HG03135 (cell line): ENCODE measurements at regions not wholly inside any gene's neighbourhood (a gene's known extent, or its start where the extent isn't known, plus 50 kb on each side); places are given as distances from the start of the nearest gene placed in this dataset.
"Not testable (repeated sequence)": the region's sequence is repeated elsewhere in the genome, so short reads cannot be mapped to it uniquely, and the experiment has no call there.

ENCODE experiments used
- ATAC-seq: cut with Tn5 transposase; IDR thresholded peaks from one replicate; pipeline ENCODE4 v1.9.1; 2021; ENCODE audit warnings: mild to moderate bottlenecking, moderate library complexity; ENCODE audit not compliant: unreplicated experiment

DNA sequence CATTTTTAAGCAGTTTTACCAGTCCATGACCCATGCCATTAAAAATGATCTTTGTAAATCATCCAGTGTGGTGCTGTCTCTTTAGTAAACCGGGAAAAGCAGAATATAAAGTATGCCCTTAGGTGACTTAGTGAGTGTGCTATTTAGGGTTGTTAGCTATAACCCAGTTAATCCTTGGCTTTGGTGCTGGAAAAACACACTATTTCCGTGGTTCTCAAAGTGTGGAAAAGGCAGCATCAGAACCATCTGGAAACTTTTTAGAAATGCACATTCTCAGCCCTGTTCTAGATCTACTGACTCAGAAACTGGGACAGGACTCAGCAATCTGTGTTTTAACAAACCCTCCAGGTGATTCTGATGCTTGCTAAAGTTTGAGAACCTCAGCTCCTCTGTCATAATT, 123.6 kb upstream of the ZNF608 start:
- no peak for ATAC-seq

DNA sequence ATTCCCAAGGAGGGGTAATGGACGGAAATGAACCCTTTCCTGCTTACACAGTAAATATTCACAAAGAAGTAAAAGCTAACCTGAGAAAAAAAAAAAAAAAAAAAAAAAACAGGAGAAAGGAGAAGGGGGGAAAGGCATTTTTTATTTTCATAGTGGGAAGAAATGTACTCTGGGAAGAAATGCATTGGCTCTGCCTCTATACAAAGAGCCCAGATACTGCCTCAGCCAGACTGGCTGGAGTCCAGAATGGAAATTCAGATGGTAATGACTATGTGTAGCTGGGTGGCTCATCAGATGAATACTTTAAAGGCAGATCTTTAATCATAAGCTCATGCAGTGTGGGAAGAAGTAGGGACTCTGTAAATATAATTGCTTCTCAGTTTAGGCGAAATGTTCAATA, 124.9 kb upstream of the ZNF608 start:
- ATAC-seq = no peak

DNA sequence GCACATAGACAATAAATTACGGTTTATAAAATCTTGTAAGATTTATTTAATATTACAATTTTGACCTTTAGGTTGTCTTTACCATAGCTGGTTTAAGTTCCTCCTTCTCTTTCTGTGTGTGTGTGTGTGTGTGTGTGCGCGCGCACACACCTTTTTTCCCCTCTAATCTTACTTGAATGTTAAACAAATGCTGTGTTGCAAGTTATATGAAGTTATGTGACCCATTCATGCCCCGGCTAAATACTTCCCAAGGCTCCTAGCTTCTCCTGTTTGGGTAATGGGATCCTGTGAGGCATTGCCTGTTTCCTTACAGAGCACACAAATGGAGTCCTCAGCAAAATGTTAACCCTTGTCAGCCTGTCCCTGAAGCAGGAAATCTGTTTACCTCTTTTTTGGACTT, 125.6 kb upstream of the ZNF608 start:
- no peak for ATAC-seq

DNA sequence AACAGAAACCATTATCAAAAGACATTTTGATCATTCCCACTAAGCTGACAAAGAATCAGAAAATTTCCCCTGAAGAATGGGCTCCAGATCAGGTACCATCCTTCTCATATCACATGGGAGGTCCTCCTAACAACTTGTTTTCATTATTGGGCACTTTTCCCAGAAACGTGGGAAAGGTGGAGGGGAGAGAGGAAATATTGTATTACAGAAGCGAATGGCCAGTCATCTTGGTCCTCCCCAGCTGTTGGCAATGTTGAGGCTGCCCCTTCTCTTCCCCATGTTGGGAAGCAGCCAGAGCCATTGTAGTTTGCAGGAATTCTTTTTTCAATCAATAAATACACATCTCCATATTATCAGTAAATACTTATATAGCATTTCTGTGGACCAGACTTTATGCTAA, 126.2 kb upstream of the ZNF608 start:
- no peak for ATAC-seq

DNA sequence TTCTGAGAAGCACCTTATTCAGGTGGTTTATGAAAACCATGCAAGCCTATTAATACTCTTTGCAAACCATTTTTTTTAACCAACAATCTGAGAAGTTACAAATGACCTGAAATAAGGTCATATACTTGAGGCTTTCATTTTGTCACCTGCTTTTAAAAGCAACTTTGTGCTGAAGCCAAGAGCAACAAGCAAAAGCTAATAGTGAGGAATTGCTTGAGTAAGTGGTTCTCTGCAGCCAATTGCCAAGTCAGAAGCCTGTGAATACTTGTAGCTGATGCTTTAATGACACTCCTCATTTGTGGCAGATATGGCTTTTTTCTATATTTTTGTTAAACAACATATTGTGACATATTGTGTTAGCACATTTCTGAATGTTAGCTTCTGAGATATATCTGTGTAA, 126.7 kb upstream of the ZNF608 start:
- ATAC-seq = no peak

DNA sequence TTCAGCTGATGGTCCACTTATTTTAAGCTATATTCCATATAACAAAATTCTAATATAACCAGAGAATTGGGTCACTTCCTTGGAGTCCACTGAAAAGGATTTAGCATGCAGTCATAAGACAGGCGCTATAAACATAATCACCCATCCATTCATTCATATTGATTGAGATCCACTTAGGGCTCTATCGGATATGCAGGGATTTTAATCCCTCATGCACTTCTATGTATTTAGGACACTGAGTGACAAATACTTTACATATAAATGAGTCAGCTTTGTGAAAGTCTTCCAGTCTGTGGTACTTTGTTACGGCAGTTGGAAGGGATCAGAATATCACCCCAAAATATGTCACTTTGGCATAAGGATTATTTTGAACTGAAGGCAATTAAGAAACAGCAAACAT, 127.3 kb upstream of the ZNF608 start:
- no peak for ATAC-seq

DNA sequence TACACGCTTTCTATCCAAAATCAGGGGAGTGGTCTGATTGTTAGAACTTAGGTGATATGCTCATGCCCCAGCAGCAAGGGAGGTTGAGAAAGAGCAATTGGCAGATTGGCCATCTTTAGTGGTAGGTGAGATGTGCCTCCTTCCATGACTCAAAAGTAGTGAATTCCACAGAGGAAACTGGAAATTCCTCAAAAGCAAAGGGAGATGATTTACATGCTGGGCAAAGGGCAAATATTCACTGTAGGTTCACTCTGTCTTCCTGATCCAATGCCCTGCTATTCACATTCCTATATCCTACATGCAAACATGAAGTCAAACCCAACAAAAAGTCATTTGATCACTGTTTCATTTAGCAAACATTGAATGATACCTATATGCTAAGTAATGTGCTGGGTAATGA, 130.1 kb upstream of the ZNF608 start:
- no peak for ATAC-seq

DNA sequence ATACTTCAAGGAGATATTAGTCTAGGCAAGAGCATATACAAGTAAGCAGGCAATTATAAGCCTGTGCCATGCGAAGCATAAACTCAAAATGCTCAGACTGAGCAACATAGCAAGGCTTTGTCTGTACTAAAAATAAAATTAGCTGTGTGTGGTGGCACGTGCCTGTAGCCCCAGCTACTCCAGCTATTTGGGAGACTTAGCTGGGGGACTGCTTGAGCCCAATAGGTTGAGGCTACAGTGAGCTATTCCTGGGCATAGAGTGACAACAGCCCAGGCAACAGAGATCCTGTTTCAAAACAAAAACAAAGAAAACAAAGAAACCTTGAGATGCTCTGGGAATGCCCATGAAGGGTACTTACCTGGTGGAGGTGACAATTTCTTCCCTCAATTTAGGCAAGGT, 130.5 kb upstream of the ZNF608 start:
- no peak for ATAC-seq

DNA sequence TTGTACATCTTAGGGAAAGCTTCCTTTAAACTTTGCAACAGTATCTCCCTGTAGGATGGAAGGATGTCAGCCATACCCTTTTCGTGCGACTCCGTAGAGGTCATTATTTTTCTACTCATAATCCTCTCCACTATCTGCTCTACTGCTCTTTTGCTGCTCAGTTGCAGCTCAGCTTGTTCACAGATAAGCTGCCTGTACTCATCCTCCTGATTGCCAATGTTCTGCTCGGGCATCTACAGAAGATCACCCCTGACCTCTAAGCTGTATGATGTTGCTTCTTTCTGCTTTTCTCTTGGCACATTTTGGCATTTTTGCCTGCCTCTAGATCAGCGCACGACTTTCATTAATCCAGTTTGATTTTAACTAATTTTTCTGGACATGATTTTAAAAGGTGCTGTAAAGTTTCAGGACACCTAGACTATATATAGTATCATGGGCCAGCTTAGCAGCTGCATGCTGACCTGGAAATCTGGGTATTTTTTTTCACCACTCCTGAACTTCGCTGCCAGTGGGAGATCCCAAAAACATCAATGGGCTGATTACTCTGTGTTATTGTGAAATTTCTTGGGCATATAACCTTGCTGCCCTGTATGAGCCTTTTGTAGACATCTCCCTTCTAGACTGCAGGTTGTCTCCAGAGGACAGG, 131.2 kb upstream of the ZNF608 start:
- no peak for ATAC-seq

DNA sequence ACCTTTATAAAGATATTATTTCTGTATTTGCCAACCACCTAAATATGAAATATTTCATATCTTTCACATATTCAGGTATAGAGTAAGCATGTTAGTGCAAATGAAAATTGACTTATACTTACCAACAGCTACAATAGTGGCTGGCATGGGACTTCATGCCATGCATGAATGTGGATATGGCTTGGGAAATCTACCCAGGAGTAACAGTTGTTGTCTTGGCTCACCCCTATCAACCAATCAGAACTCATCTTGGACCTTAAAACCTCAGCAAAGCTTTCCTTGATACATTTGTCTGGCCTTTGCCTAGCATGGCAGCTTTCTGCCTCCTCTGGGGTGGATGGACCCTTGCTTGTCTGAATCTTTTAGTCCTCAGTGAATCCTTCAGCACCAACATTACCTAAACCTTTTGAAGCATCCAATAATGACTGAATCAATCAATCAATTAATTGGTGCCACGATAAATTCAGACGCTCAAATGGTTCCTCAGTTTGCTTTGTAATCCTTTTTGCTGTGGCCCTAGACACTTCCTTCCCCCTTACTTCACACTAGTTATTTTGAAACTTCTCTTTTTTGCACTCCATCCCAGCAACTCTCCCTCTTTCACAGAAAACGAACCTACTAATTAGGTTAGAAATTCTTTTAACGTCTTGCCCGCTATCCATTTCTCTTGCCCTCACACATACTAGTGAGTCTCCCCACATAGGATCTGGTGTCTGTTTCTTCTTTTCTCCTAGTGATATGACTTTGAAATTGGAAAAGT, 132.3 kb upstream of the ZNF608 start:
- no peak for ATAC-seq

DNA sequence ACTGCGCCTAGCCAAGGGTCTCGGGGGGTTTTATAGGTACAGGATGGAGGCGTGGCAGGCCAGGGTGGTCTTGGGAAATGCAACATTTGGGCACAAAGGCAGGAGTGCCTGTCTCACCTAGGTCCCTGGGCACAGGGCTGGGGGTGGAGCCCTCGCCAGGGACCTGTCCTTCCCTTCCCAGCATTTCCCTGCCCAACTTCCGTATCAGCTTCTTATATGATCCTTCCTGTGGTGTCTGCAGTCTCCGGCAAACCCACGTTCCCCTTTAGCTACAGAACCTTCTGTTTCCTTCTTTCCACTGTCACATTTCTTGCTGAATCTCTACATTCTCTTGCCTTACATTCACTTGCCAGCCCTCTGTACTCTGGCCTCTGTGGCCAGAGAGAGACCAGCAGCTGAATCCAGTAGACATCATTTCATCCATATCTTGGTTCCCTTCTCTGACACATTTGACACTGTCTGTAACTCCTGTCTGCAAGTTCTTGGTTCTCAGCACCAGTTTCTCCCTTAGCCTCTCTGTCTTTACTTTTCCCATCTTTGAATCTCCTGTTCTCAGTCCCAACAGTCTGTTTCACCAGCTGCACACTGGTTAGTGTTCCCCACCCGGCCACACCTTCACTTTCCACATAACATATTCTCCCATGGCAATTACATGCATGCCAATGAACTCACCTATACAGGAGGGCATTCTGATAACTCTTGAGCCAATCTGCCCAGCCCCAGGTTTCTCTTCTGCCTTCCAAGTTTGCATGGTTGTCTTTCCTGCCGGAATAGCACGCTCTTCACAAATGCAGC, 134.7 kb upstream of the ZNF608 start:
- ATAC-seq = no peak

DNA sequence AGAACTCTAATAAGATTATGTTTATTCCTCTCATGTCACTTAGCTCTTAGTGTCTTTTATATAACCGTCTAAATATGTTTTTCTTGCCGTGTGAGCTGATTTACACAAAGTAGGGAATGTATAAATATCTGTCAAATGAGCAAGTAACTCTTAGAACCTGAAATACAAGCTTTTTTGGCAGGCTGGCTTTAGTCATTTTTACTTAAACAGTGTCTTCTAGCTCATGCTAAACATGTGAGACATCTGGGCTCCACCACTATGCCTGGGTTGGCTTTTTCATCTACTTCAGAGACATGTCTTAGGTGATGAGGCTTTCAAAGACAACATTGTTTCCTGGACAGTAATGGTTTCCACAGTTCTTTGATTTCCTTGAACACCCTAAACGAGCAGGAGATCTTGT, 137.2 kb upstream of the ZNF608 start:
- ATAC-seq = no peak

DNA sequence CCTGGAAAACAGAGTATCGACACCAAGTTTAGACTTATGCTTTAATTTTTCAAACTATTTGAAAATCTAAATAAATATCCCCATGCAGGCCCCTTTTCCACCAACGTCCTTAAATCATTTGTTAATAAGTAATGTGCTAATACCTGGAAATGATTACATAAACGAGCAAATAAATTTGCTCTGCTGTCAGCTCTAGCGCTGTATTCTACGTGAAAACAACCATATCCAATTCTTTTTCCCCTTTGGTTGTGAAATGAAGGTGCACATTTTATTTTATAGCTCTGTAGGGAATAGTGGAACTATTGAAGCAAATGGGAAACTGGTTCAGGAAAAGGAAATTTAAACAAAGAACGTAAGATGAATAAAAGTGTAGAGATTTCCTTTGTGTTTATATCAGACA, 137.7 kb upstream of the ZNF608 start:
- no peak for ATAC-seq

DNA sequence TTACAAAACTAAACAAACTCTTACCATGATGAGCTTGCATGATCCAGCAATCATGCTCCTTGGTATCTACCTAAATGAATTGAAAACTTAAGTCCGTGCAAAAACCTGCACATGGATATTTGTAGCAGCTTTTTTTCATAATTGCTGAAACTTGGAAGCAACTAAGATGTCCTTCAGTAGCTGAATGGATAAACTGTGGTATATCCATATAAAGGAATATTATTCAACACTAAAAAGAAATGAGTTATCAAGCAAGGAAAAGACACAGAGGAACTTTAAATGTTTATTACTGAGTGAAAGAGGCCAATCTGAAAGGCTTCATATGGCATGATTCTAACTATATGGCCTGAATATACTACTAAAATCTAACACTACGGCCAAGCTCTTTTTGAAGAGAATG, 139.1 kb upstream of the ZNF608 start:
- no peak for ATAC-seq

DNA sequence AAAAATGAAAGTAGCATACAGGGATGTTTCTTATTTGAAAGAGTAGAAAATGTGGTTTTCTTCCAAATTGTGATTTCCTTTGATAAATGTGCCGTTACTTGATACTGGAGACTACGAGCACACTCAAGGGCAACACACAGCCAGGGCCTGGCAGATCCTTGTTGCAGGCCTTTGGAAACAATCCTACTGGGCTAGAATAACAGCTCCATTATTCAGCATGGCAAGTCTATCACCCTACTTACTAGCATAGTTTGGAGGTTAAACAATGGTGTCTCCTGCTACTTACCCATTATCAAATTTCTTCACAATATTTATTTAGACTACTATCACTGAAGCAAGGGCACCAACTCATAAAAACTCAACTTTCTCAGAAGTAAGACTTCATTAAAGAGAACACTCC, 140.8 kb upstream of the ZNF608 start:
- ATAC-seq = no peak

DNA sequence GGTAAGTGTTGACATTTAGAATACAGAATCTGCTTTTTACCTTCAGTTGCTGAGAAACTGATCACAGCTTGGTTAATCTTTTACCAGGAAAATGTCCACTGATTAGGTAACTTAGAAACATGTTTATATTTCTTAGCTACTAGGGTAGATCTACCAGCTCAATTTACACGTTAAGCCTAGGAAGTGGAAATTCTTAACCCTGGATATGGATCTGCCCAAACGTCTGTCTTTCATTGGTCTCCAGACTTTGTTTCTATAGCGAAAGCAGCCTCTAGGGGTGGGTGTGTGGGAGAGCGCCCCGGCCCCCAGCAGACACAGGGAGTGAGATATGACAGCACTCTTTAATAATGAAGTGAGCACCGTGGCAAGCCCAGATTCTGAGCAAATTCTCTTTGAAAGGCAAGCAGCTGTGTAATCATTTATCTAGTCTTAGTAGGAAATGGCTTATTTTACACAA, 141.6 kb upstream of the ZNF608 start:
- no peak for ATAC-seq

DNA sequence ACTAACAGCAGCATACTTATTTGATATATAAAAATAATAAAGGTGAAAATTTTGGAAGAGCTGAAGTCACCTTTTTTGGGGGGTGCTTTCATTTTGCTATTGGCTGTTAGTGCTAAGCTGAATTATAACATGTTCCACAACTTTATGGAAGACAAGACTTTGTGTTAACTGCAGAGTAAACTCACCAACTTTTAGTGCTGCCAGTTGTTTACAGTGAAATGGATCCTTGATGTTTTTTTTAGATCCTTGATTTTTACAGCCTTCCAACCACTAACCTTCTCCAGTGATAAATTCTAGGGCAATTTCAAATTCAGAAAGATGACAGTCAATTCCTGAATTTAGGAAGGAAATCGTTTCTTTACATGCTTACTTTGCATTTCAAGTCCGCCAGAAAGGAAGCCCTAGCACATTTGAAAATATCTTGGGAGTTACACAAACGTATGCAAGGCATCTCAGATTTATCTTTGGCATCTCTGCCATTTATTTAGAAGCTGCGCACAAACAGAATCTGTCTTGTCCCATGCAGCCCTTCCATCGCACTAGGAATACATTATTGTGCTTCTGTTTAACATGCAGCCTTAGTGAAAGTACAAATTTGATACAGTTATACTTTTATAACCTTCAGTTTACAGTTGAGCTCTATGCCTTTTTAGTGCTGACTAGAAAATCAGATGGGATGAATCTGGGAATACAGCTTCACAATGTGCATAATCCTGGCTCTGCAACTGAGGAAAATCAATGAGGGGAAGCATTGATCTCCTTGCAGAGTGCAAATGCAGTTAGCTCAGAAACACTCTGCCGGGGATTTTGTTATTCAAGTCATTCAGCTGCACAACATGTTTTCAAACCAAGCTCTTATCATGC, 142.4 kb upstream of the ZNF608 start:
- no peak for ATAC-seq

DNA sequence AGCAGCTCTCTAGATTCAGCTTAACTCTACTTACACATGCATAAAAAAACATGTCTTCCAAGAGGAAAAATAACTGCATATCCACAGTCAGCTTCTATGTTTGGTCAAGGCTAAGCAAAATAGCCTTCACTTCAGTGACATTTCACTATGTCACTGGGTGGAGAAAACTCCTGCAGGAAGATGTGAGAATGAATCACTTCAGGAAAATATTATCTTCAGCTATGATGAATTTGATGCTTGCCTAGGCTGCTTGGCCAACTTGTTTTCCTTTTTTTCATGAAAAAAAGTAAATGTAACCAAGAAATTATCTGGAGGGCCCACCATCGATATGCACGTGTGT, 143.0 kb upstream of the ZNF608 start:
- ATAC-seq = no peak

DNA sequence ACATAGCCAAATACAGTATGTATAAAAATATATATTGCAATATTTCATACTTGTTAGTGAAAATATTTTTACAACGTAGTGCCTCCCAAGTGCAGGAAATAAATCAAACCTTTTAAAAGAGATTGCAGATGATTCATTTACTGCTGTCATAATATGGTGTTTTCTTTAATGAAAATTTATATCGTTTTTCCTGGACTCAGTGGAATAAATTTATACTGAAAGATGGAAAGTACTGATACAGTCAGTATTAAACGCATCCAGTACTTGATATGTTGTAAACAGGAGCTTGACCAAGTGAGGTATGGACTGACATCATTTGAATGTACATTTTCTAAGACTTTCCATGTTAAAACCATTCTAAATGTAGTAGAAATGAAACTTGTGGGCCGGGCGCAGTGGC, 143.4 kb upstream of the ZNF608 start:
- ATAC-seq = no peak

DNA sequence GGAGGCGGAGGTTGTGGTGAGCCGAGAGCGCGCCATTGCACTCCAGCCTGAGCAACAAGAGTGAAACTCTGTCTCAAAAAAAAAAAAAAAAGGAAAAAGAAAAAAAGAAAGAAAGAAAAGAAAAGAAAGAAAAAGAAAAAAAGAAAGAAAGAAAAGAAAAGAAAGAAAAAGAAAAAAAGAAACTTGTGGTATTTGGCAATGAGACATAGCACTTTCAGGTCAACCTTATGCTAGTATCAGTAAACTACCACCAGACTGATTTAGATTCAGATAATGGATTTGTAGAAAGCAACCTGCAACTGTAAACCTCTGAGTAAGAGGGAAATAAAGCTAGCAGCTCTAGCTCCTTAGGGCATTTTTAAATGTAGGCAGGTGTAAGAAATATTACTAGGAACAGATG, 144.0 kb upstream of the ZNF608 start:
- not testable (repeated sequence) for ATAC-seq

DNA sequence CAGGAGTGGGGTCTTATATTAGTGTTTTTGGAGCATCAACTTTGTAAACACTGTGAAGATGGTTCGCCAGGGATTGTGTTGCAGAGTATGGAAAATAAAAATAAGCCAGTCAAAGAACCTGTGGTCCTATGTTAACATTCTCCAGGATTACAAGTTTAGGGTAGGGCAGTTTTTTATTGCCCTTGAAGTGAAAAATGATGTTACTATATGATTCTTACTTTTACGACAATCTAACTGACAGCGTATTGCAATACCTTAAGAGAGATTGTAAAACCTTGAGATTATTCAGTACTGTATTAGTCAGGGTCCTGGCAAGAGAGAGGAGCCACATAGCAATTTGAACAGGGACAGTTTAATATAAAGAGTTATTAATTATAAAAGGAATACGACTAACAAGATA, 144.7 kb upstream of the ZNF608 start:
- ATAC-seq = no peak
